Retinal pigment epithelial cell (primary cell): ENCODE measurements at regions not wholly inside any gene's neighbourhood (a gene's known extent, or its start where the extent isn't known, plus 50 kb on each side); places are given as distances from the start of the nearest gene placed in this dataset.

Experiments used
- DNase-seq: peaks from one replicate; pipeline ENCODE4 v3.0.0-alpha.2; 2010; ENCODE audit warnings: low read depth
- H3K4me3 ChIP-seq: 2 replicates; pipeline ENCODE4 v1.5.1; 2011; ENCODE audit warnings: mild to moderate bottlenecking, low read length, control low read depth, moderate library complexity
- CTCF ChIP-seq: conservative IDR thresholded peaks from 2 replicates; pipeline ENCODE4 v1.5.1; 2011; ENCODE audit warnings: low read depth, low read length, control low read depth, inconsistent platforms

GRCh38 chr6:145374570-145374969, 360.8 kb downstream of the EPM2A start:
- TF ChIP-seq CTCF, result no peak
- H3K4me3 ChIP-seq, result no peak overlapping the region

GRCh38 chr6:145375502-145375901, 359.8 kb downstream of the EPM2A start:
- TF ChIP-seq CTCF, result no peak

More at GRCh38 chr6:145374570-145374969, 360.8 kb downstream of the EPM2A start:
- DNase-seq, result no peak

GRCh38 chr6:145380186-145380585, 355.1 kb downstream of the EPM2A start:
- no peak overlapping the region for H3K4me3 ChIP-seq
- TF ChIP-seq CTCF, result no peak
- no peak for DNase-seq

More at GRCh38 chr6:145375502-145375901, 359.8 kb downstream of the EPM2A start:
- no peak overlapping the region for H3K4me3 ChIP-seq
- DNase-seq, result no peak

- no peak overlapping the region for H3K4me3 ChIP-seq
- DNase-seq, result no peak
- no peak for TF ChIP-seq CTCF
Measured at GRCh38 chr6:145381941-145382340, 353.4 kb downstream of the EPM2A start.

GRCh38 chr6:145383428-145383827, 351.9 kb downstream of the EPM2A start:
- no peak overlapping the region for H3K4me3 ChIP-seq
- no peak for DNase-seq
- no peak for TF ChIP-seq CTCF

- no peak for DNase-seq
- H3K4me3 ChIP-seq, result no peak overlapping the region
- no peak for TF ChIP-seq CTCF
Measured at GRCh38 chr6:145384503-145384902, 350.8 kb downstream of the EPM2A start.

GRCh38 chr6:145396499-145396898, 338.8 kb downstream of the EPM2A start:
- TF ChIP-seq CTCF, result no peak
- no peak for DNase-seq
- no peak overlapping the region for H3K4me3 ChIP-seq
